ENCODE measurements at regions not wholly inside any gene's neighbourhood (a gene's known extent, or its start where the extent isn't known, plus 50 kb on each side); places are given as distances from the start of the nearest gene placed in this dataset.
A peak's percentile ranks its signal among the peaks of the same experiment; 100 is the strongest.
"Not testable (repeated sequence)": the region's sequence is repeated elsewhere in the genome, so short reads cannot be mapped to it uniquely, and the experiment has no call there.

GRCh38 chr18:1078301-1078700 is 173.6 kb downstream of the ADCYAP1 start:
- Histone ChIP-seq H3K27me3 (ENCODE audit: control insufficient read depth in 4 of 4, insufficient read depth in 4 of 4, low read length in 3 of 4) (peaks cover 0 to 3% (median 0%) of the 10 kb centered on the region in 4 donors), H3K27ac (ENCODE audit: low read depth in 1 of 2, low read length in 2 of 2) (no peak overlapping the region), H3K9me3 (ENCODE audit: control insufficient read depth in 4 of 4, low read length in 3 of 4) (no peaks in the 10 kb centered on the region), H3K36me3 (ENCODE audit: control insufficient read depth in 4 of 4, insufficient read depth in 3 of 4, low read depth in 1 of 4, low read length in 3 of 4) (no peaks in the 10 kb centered on the region), H3K4me3 (ENCODE audit: low read depth in 1 of 3, low read length in 3 of 3) (no peak overlapping the region), H3K4me1 (ENCODE audit: control insufficient read depth in 4 of 4, insufficient read depth in 4 of 4, low read length in 3 of 4) (no peaks in the 10 kb centered on the region), H3K9ac (ENCODE audit: low read depth in 1 of 2, low read length in 2 of 2) (no peak overlapping the region)
- DNase-seq (ENCODE audit: low spot score), result no peak
- no peak for TF ChIP-seq ATF3 (IDR thresholded peaks at IDR 0.05)
- peak in 1 of 2 donors; percentile 21 for TF ChIP-seq RAD21 (IDR thresholded peaks at IDR 0.05)

GRCh38 chr18:1083675-1084074 is 179.0 kb downstream of the ADCYAP1 start:
- 49% methylated on average over 5 of the region's 5 CpGs for WGBS
- not testable (repeated sequence) for H3K36me3 ChIP-seq (ENCODE audit: control insufficient read depth in 4 of 4, insufficient read depth in 3 of 4, low read depth in 1 of 4, low read length in 3 of 4); H3K4me1 ChIP-seq (ENCODE audit: control insufficient read depth in 4 of 4, insufficient read depth in 4 of 4, low read length in 3 of 4); H3K4me3 ChIP-seq (ENCODE audit: low read depth in 1 of 3, low read length in 3 of 3); H3K9ac ChIP-seq (ENCODE audit: low read depth in 1 of 2, low read length in 2 of 2); H3K27ac ChIP-seq (ENCODE audit: low read depth in 1 of 2, low read length in 2 of 2); H3K9me3 ChIP-seq (ENCODE audit: control insufficient read depth in 4 of 4, low read length in 3 of 4); DNase-seq (ENCODE audit: low spot score); H3K27me3 ChIP-seq (ENCODE audit: control insufficient read depth in 4 of 4, insufficient read depth in 4 of 4, low read length in 3 of 4)

GRCh38 chr18:1090758-1091157 is 186.1 kb downstream of the ADCYAP1 start:
- Histone ChIP-seq H3K4me3 (ENCODE audit: low read depth in 1 of 3, low read length in 3 of 3) (no peak overlapping the region), H3K9me3 (ENCODE audit: control insufficient read depth in 4 of 4, low read length in 3 of 4) (no peaks in the 10 kb centered on the region), H3K27ac (ENCODE audit: low read depth in 1 of 2, low read length in 2 of 2) (no peak overlapping the region), H3K27me3 (ENCODE audit: control insufficient read depth in 4 of 4, insufficient read depth in 4 of 4, low read length in 3 of 4) (peaks cover 0 to 5% (median 0%) of the 10 kb centered on the region in 4 donors), H3K36me3 (ENCODE audit: control insufficient read depth in 4 of 4, insufficient read depth in 3 of 4, low read depth in 1 of 4, low read length in 3 of 4) (no peaks in the 10 kb centered on the region), H3K9ac (ENCODE audit: low read depth in 1 of 2, low read length in 2 of 2) (no peak overlapping the region), H3K4me1 (ENCODE audit: control insufficient read depth in 4 of 4, insufficient read depth in 4 of 4, low read length in 3 of 4) (no peaks in the 10 kb centered on the region)
- WGBS, result 61% methylated on average over 1 of the region's 1 CpG
- TF ChIP-seq MAX (IDR thresholded peaks at IDR 0.05) (no peak), HNF4G (IDR thresholded peaks at IDR 0.05) (no peak)
- DNase-seq (ENCODE audit: low spot score), result no peak

GRCh38 chr18:1092228-1092627 is 187.6 kb downstream of the ADCYAP1 start:
- DNase-seq (ENCODE audit: low spot score), result no peak
- Histone ChIP-seq H3K27ac (ENCODE audit: low read depth in 1 of 2, low read length in 2 of 2) (no peak overlapping the region), H3K27me3 (ENCODE audit: control insufficient read depth in 4 of 4, insufficient read depth in 4 of 4, low read length in 3 of 4) (peaks cover 0 to 6% (median 0%) of the 10 kb centered on the region in 4 donors), H3K36me3 (ENCODE audit: control insufficient read depth in 4 of 4, insufficient read depth in 3 of 4, low read depth in 1 of 4, low read length in 3 of 4) (no peaks in the 10 kb centered on the region), H3K4me1 (ENCODE audit: control insufficient read depth in 4 of 4, insufficient read depth in 4 of 4, low read length in 3 of 4) (no peaks in the 10 kb centered on the region), H3K9ac (ENCODE audit: low read depth in 1 of 2, low read length in 2 of 2) (no peak overlapping the region), H3K9me3 (ENCODE audit: control insufficient read depth in 4 of 4, low read length in 3 of 4) (no peaks in the 10 kb centered on the region), H3K4me3 (ENCODE audit: low read depth in 1 of 3, low read length in 3 of 3) (no peak overlapping the region)
- no peak for TF ChIP-seq ATF3 (IDR thresholded peaks at IDR 0.05)
- no peak for TF ChIP-seq FOXA1 (IDR thresholded peaks at IDR 0.05)
- TF ChIP-seq REST (IDR thresholded peaks at IDR 0.05), result peak; percentile 97
- TF ChIP-seq GABPA (IDR thresholded peaks at IDR 0.05 in 1 of 2, conservative IDR thresholded peaks at IDR 0.05 in 1 of 2), result no peak
- no peak for TF ChIP-seq JUND (IDR thresholded peaks at IDR 0.05)
- no peak for TF ChIP-seq TAF1 (conservative IDR thresholded peaks at IDR 0.05)
- no peak for TF ChIP-seq HNF4G (IDR thresholded peaks at IDR 0.05)
- TF ChIP-seq HNF4A (conservative IDR thresholded peaks at IDR 0.05), result no peak
- 64% methylated on average over 5 of the region's 5 CpGs for WGBS
